Testis (tissue), 2 donors: ENCODE measurements at regions not wholly inside any gene's neighbourhood (a gene's known extent, or its start where the extent isn't known, plus 50 kb on each side); places are given as distances from the start of the nearest gene placed in this dataset.

ENCODE experiments used
- POLR2A ChIP-seq: fragments of 450-650 bp; IDR thresholded peaks from one replicate; pipeline ENCODE4 v1.6.1; 2017; ENCODE audit warnings: antibody characterized with exemption, mild to moderate bottlenecking, moderate library complexity
- TF ChIP-seq, protein P1 (sequence below), 3 experiments: fragments of 450-650 bp in 2 of 3; fragments of 200-600 bp in 1 of 3; sonication (generic) in 1 of 3; IDR thresholded peaks; one replicate each; pipeline ENCODE4 v1.5.1; 2016 to 2019; ENCODE audit warnings: antibody characterized with exemption in 3 of 3, mild to moderate bottlenecking in 2 of 3, moderate library complexity in 1 of 3

DNA sequence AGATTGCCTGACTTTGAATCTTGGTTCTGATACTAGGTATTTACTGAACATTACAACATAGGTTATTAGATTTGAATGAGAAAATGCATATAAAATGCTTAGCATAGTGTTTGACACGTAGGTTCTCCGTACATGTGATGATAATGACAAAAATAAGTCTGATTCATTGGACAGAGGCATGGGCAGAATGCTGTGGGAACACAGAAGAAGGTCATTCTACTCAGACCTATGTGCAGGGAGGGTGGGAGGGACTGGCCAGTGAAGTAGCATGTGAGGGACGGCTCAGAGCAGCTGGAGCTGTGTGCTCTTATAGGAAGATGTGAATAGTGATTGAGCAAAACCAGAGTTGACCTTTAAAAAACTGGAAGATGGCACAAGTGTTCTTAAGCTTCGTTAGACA lies 256.8 kb upstream of the RAG2 start:
- TF ChIP-seq, protein P1, sequence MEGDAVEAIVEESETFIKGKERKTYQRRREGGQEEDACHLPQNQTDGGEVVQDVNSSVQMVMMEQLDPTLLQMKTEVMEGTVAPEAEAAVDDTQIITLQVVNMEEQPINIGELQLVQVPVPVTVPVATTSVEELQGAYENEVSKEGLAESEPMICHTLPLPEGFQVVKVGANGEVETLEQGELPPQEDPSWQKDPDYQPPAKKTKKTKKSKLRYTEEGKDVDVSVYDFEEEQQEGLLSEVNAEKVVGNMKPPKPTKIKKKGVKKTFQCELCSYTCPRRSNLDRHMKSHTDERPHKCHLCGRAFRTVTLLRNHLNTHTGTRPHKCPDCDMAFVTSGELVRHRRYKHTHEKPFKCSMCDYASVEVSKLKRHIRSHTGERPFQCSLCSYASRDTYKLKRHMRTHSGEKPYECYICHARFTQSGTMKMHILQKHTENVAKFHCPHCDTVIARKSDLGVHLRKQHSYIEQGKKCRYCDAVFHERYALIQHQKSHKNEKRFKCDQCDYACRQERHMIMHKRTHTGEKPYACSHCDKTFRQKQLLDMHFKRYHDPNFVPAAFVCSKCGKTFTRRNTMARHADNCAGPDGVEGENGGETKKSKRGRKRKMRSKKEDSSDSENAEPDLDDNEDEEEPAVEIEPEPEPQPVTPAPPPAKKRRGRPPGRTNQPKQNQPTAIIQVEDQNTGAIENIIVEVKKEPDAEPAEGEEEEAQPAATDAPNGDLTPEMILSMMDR (IDR thresholded peaks at IDR 0.05): no peak
- no peak for TF ChIP-seq POLR2A
